ENCODE measurements at regions not wholly inside any gene's neighbourhood (a gene's known extent, or its start where the extent isn't known, plus 50 kb on each side); places are given as distances from the start of the nearest gene placed in this dataset.

DNA sequence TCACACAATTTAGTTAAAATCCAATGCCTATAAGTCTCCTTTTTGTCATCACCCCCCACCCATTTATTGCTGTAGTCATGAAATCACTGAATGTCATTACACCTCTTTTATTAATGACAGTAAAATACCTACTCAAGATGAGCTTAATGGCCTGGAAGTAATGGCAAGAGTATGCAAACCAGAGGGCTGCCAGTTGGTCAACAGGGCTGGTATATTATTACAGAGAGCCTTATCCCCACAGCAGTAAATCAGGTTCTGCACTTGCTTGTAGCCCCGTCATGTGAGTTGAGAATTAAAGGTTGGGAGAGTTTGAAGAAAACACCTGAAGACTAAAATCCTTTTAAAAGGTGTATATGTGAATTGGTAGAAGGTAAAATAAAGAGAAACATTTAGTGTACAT lies 372.4 kb downstream of the MAT2B start:
- no peaks in the 10 kb centered on the region for H3K36me3 Mint-ChIP-seq
- Histone ChIP-seq H2AFZ (ENCODE audit: insufficient read depth, low read depth, low read length, poor library complexity, severe bottlenecking) (no peak overlapping the region), H3K4me3 (replicated peaks in 1 of 3; ENCODE audit: low read depth in 2 of 3, low read length in 3 of 3) (no peak overlapping the region), H3K9ac (ENCODE audit: insufficient read depth, low read length, poor library complexity, severe bottlenecking) (no peak overlapping the region), H3K4me1 (ENCODE audit: control insufficient read depth in 1 of 2, insufficient read depth in 2 of 2, low read length in 2 of 2) (no peaks in the 10 kb centered on the region), H3K36me3 (replicated peaks in 1 of 2; ENCODE audit: control insufficient read depth in 1 of 2, insufficient read depth in 2 of 2, low read length in 2 of 2) (no peaks in the 10 kb centered on the region), H3K79me2 (ENCODE audit: insufficient read depth, low read length) (no peaks in the 10 kb centered on the region), H4K20me1 (ENCODE audit: insufficient read depth, low read length) (no peaks in the 10 kb centered on the region), H3K27me3 (ENCODE audit: control insufficient read depth in 2 of 2, insufficient read depth in 2 of 2, low read length in 2 of 2) (no peaks in the 10 kb centered on the region), H3K9me3 (replicated peaks in 1 of 2; ENCODE audit: control insufficient read depth in 1 of 2, insufficient read depth in 1 of 2, low read length in 2 of 2) (no peaks in the 10 kb centered on the region), H3K4me2 (replicated peaks; ENCODE audit: extremely low read depth, low read length, poor library complexity, severe bottlenecking) (no peak overlapping the region), H3K27ac (ENCODE audit: low read depth in 1 of 2, low read length in 2 of 2) (no peak overlapping the region)
- DNase-seq: no peak
- no CpG with 5 or more reads among the region's 1 CpG for WGBS (ENCODE audit: insufficient coverage)
- H3K4me3 Mint-ChIP-seq: no peak overlapping the region
- H3K27me3 Mint-ChIP-seq (ENCODE audit: low read depth in 3 of 3): no peaks in the 10 kb centered on the region
- H3K4me1 Mint-ChIP-seq: no peaks in the 10 kb centered on the region
- TF ChIP-seq, protein P1, sequence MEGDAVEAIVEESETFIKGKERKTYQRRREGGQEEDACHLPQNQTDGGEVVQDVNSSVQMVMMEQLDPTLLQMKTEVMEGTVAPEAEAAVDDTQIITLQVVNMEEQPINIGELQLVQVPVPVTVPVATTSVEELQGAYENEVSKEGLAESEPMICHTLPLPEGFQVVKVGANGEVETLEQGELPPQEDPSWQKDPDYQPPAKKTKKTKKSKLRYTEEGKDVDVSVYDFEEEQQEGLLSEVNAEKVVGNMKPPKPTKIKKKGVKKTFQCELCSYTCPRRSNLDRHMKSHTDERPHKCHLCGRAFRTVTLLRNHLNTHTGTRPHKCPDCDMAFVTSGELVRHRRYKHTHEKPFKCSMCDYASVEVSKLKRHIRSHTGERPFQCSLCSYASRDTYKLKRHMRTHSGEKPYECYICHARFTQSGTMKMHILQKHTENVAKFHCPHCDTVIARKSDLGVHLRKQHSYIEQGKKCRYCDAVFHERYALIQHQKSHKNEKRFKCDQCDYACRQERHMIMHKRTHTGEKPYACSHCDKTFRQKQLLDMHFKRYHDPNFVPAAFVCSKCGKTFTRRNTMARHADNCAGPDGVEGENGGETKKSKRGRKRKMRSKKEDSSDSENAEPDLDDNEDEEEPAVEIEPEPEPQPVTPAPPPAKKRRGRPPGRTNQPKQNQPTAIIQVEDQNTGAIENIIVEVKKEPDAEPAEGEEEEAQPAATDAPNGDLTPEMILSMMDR (IDR thresholded peaks at IDR 0.05): no peak
- peaks cover 0 to 1% (median 0%) of the 10 kb centered on the region in 7 donors for H3K9me3 Mint-ChIP-seq
- intact Hi-C loops (cut with micrococcal nuclease): no loop called here
- H3K27ac Mint-ChIP-seq: no peak overlapping the region

DNA sequence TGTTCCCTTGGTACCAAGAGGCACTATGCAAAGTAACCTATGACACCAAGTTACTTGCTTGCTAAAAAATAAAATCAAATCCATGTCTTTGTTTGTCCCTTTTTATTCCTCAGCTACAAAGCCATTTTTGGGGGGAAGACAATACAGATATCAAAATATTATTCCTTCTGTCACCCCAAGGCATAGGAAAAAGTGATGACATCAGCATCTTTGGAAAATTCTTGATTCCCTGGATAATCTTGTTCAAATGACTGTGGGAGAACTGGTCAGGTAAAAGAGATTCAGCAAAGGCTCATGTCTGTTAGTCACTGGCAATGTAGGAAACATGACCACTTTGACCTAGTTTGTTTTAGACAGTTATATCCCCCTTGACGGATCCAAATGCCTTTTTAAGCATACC lies 373.1 kb downstream of the MAT2B start:
- TF ChIP-seq, protein P1 (IDR thresholded peaks at IDR 0.05): no peak
- Histone ChIP-seq H3K27ac (ENCODE audit: low read depth in 1 of 2, low read length in 2 of 2) (no peak overlapping the region), H4K20me1 (ENCODE audit: insufficient read depth, low read length) (no peaks in the 10 kb centered on the region), H3K9ac (ENCODE audit: insufficient read depth, low read length, poor library complexity, severe bottlenecking) (no peak overlapping the region), H3K27me3 (ENCODE audit: control insufficient read depth in 2 of 2, insufficient read depth in 2 of 2, low read length in 2 of 2) (no peaks in the 10 kb centered on the region), H3K4me3 (replicated peaks in 1 of 3; ENCODE audit: low read depth in 2 of 3, low read length in 3 of 3) (no peak overlapping the region), H2AFZ (ENCODE audit: insufficient read depth, low read depth, low read length, poor library complexity, severe bottlenecking) (no peak overlapping the region), H3K79me2 (ENCODE audit: insufficient read depth, low read length) (no peaks in the 10 kb centered on the region), H3K36me3 (replicated peaks in 1 of 2; ENCODE audit: control insufficient read depth in 1 of 2, insufficient read depth in 2 of 2, low read length in 2 of 2) (no peaks in the 10 kb centered on the region), H3K4me1 (ENCODE audit: control insufficient read depth in 1 of 2, insufficient read depth in 2 of 2, low read length in 2 of 2) (peaks cover 0 to 1% of the 10 kb centered on the region in 2 donors), H3K4me2 (replicated peaks; ENCODE audit: extremely low read depth, low read length, poor library complexity, severe bottlenecking) (no peak overlapping the region), H3K9me3 (replicated peaks in 1 of 2; ENCODE audit: control insufficient read depth in 1 of 2, insufficient read depth in 1 of 2, low read length in 2 of 2) (no peaks in the 10 kb centered on the region)
- no peak for DNase-seq
- Mint-ChIP-seq H3K4me1 (peaks cover under 1% of the 10 kb centered on the region), H3K36me3 (no peaks in the 10 kb centered on the region), H3K27me3 (ENCODE audit: low read depth in 3 of 3) (no peaks in the 10 kb centered on the region), H3K4me3 (no peak overlapping the region), H3K9me3 (peaks cover 0 to 1% (median 0%) of the 10 kb centered on the region in 7 donors), H3K27ac (no peak overlapping the region)
- intact Hi-C loops (cut with micrococcal nuclease): no loop called here
- no CpG with 5 or more reads among the region's 1 CpG for WGBS (ENCODE audit: insufficient coverage)

Measured in CD14-positive monocyte (primary cell).